ENCODE measurements at regions not wholly inside any gene's neighbourhood (a gene's known extent, or its start where the extent isn't known, plus 50 kb on each side); places are given as distances from the start of the nearest gene placed in this dataset.

- no peak for TF ChIP-seq EZH2phosphoT487 (IDR thresholded peaks at IDR 0.05; ENCODE audit: low read length)
- TF ChIP-seq CTCF (IDR thresholded peaks at IDR 0.05; ENCODE audit: low read length), result no peak
- TF ChIP-seq EZH2 (optimal IDR thresholded peaks at IDR 0.05; ENCODE audit: low read depth, low read length), result no peak
- H3K4me1 ChIP-seq (ENCODE audit: low read length), result no peaks in the 10 kb centered on the region
- H3K27me3 ChIP-seq (replicated peaks; ENCODE audit: insufficient read depth, low read length), result no peaks in the 10 kb centered on the region
- no peak overlapping the region for H3K27ac ChIP-seq (ENCODE audit: low read length)
- H3K79me2 ChIP-seq (ENCODE audit: low read length), result no peaks in the 10 kb centered on the region
- H4K20me1 ChIP-seq (ENCODE audit: insufficient read depth, low read length), result no peaks in the 10 kb centered on the region
- H3K4me2 ChIP-seq (ENCODE audit: low read depth, low read length), result no peak overlapping the region
- DNase-seq, result no peak
- H3K4me3 ChIP-seq (ENCODE audit: low read length), result no peak overlapping the region
- H2AFZ ChIP-seq (ENCODE audit: low read length), result no peak overlapping the region
- H3K9me2 ChIP-seq (replicated peaks; ENCODE audit: insufficient read depth, low read length), result no peaks in the 10 kb centered on the region
- H3K9me3 ChIP-seq (replicated peaks; ENCODE audit: insufficient read depth, low read length), result no peaks in the 10 kb centered on the region
- no peaks in the 10 kb centered on the region for H3F3A ChIP-seq (ENCODE audit: insufficient read depth, low read length)
- no peak overlapping the region for H3K9ac ChIP-seq (ENCODE audit: low read length)
- no peaks in the 10 kb centered on the region for H3K36me3 ChIP-seq (replicated peaks; ENCODE audit: insufficient read depth, low read length)
Measured at GRCh38 chr7:21326921-21327320, 101.0 kb upstream of the SP4 start.

GRCh38 chr7:21327422-21328409 is 100.2 kb upstream of the SP4 start:
- Histone ChIP-seq H3K79me2 (ENCODE audit: low read length) (no peaks in the 10 kb centered on the region), H3K4me2 (ENCODE audit: low read depth, low read length) (no peak overlapping the region), H3K4me1 (ENCODE audit: low read length) (no peaks in the 10 kb centered on the region), H3K9ac (ENCODE audit: low read length) (no peak overlapping the region), H2AFZ (ENCODE audit: low read length) (no peak overlapping the region), H3K4me3 (ENCODE audit: low read length) (no peak overlapping the region), H3K27ac (ENCODE audit: low read length) (no peak overlapping the region), H3K9me2 (replicated peaks; ENCODE audit: insufficient read depth, low read length) (no peaks in the 10 kb centered on the region), H3F3A (ENCODE audit: insufficient read depth, low read length) (no peaks in the 10 kb centered on the region), H3K27me3 (replicated peaks; ENCODE audit: insufficient read depth, low read length) (no peaks in the 10 kb centered on the region), H3K9me3 (replicated peaks; ENCODE audit: insufficient read depth, low read length) (no peaks in the 10 kb centered on the region), H3K36me3 (replicated peaks; ENCODE audit: insufficient read depth, low read length) (no peaks in the 10 kb centered on the region), H4K20me1 (ENCODE audit: insufficient read depth, low read length) (no peaks in the 10 kb centered on the region)
- TF ChIP-seq CTCF (IDR thresholded peaks at IDR 0.05; ENCODE audit: low read length) (no peak), EZH2phosphoT487 (IDR thresholded peaks at IDR 0.05; ENCODE audit: low read length) (no peak), EZH2 (optimal IDR thresholded peaks at IDR 0.05; ENCODE audit: low read depth, low read length) (no peak)
- no peak for DNase-seq

- H3K27ac ChIP-seq (ENCODE audit: low read length), result no peak overlapping the region
- no peaks in the 10 kb centered on the region for H3K36me3 ChIP-seq (replicated peaks; ENCODE audit: insufficient read depth, low read length)
- H3K79me2 ChIP-seq (ENCODE audit: low read length), result no peaks in the 10 kb centered on the region
- no peaks in the 10 kb centered on the region for H3K4me1 ChIP-seq (ENCODE audit: low read length)
- no peak overlapping the region for H3K9ac ChIP-seq (ENCODE audit: low read length)
- H3K9me2 ChIP-seq (replicated peaks; ENCODE audit: insufficient read depth, low read length), result no peaks in the 10 kb centered on the region
- H3K4me3 ChIP-seq (ENCODE audit: low read length), result no peak overlapping the region
- no peaks in the 10 kb centered on the region for H3F3A ChIP-seq (ENCODE audit: insufficient read depth, low read length)
- no peak overlapping the region for H3K4me2 ChIP-seq (ENCODE audit: low read depth, low read length)
- H3K27me3 ChIP-seq (replicated peaks; ENCODE audit: insufficient read depth, low read length), result no peaks in the 10 kb centered on the region
- no peaks in the 10 kb centered on the region for H3K9me3 ChIP-seq (replicated peaks; ENCODE audit: insufficient read depth, low read length)
- no peak overlapping the region for H2AFZ ChIP-seq (ENCODE audit: low read length)
- TF ChIP-seq EZH2 (optimal IDR thresholded peaks at IDR 0.05; ENCODE audit: low read depth, low read length) (no peak), CTCF (IDR thresholded peaks at IDR 0.05; ENCODE audit: low read length) (no peak), EZH2phosphoT487 (IDR thresholded peaks at IDR 0.05; ENCODE audit: low read length) (no peak)
- H4K20me1 ChIP-seq (ENCODE audit: insufficient read depth, low read length), result no peaks in the 10 kb centered on the region
- DNase-seq, result no peak
Measured at GRCh38 chr7:21330462-21331178, 97.3 kb upstream of the SP4 start.

All from MM.1S (cell line).